GM21360 (cell line): ENCODE measurements at regions not wholly inside any gene's neighbourhood (a gene's known extent, or its start where the extent isn't known, plus 50 kb on each side); places are given as distances from the start of the nearest gene placed in this dataset.
"Not testable (repeated sequence)": the region's sequence is repeated elsewhere in the genome, so short reads cannot be mapped to it uniquely, and the experiment has no call there.

Source experiments
- ATAC-seq: cut with Tn5 transposase; IDR thresholded peaks from one replicate; pipeline ENCODE4 v1.9.1; 2021; ENCODE audit warnings: mild to moderate bottlenecking, moderate library complexity; ENCODE audit not compliant: unreplicated experiment

DNA sequence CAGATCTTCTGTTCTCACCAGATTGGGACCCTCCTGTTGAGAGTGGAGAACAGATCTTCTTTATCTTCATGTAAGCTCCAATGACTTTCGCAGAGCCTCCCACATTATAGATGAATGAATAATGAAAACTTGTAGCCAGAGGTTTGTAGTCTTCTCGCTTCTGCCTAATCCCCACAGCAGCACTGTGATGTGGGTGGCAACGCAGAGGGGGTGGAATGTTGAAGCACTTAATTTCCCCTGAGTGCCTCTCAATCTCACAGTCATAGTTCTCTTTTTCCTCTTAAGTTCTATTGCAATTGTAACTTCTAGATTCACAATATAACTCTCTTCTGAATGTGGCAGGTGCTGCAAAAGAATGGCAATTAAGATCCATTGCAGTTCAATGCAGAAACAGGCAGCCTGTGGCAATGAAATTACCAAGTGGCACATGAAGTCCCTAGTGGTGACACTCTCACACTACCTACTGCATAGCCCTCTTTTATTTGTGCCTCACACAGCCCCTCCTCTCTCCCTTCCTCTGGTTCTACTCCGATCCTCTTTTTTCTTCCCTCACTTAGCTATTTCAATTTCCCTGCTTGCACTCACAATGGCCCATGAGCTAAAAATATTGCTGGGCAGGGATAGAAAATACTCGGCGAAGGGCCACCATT lies 281.9 kb downstream of the UBE3D start:
- ATAC-seq = no peak

GRCh38 chr6:82785206-82785605 lies 280.4 kb downstream of the UBE3D start:
- no peak for ATAC-seq

GRCh38 chr6:82786248-82786647 lies 279.4 kb downstream of the UBE3D start:
- no peak for ATAC-seq

GRCh38 chr6:82795940-82796339 lies 269.7 kb downstream of the UBE3D start:
- ATAC-seq = no peak

DNA sequence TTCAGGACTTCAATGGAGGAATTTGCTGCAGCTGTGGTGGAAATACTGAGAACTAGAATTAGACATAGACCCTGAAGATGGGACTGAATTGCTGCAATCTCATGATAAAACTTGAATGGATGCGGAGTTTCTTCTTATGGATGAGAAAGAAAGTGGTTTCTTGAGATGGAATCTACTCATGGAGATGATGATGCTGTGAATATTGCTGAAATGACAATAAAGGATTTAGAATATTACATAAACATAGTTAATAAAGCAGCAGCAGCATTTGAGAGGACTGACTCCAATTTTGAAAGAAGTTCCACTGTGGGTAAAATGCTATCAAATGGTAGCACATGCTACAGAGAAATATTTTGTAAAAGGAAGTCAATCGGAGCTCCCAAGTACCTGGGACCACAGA lies 264.6 kb downstream of the UBE3D start:
- ATAC-seq = no peak

GRCh38 chr6:82816243-82816642 lies 249.4 kb downstream of the UBE3D start:
- not testable (repeated sequence) for ATAC-seq

GRCh38 chr6:82818727-82819126 lies 246.9 kb downstream of the UBE3D start:
- no peak for ATAC-seq

GRCh38 chr6:82823361-82823760 lies 242.3 kb downstream of the UBE3D start:
- no peak for ATAC-seq

- ATAC-seq = no peak
Observed at GRCh38 chr6:82832811-82833210, 232.8 kb downstream of the UBE3D start.

GRCh38 chr6:82833481-82833880 lies 232.2 kb downstream of the UBE3D start:
- no peak for ATAC-seq

GRCh38 chr6:82836022-82836575 lies 229.5 kb downstream of the UBE3D start:
- no peak for ATAC-seq

DNA sequence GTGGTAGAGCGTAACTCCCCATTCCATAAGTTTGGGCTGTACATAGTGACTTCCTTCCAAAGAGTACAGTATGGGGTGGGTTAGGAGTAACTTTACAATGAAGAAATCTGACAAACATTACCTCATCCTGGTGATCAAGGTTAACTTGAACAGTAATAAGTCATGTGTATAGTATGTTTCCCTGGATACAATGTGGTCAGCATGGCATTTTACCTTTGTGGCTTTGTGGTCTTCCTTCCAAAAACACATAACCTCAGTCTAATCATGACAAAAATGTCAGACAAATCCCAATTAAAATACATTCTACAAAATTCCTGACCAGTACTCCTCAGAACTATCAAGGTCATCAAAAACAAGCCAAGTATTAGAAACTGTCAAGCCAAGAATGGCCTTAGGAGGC lies 225.1 kb downstream of the UBE3D start:
- no peak for ATAC-seq

- ATAC-seq = no peak
Observed at GRCh38 chr6:82841309-82841708, 224.3 kb downstream of the UBE3D start.
